ENCODE measurements at regions not wholly inside any gene's neighbourhood (a gene's known extent, or its start where the extent isn't known, plus 50 kb on each side); places are given as distances from the start of the nearest gene placed in this dataset.

DNA sequence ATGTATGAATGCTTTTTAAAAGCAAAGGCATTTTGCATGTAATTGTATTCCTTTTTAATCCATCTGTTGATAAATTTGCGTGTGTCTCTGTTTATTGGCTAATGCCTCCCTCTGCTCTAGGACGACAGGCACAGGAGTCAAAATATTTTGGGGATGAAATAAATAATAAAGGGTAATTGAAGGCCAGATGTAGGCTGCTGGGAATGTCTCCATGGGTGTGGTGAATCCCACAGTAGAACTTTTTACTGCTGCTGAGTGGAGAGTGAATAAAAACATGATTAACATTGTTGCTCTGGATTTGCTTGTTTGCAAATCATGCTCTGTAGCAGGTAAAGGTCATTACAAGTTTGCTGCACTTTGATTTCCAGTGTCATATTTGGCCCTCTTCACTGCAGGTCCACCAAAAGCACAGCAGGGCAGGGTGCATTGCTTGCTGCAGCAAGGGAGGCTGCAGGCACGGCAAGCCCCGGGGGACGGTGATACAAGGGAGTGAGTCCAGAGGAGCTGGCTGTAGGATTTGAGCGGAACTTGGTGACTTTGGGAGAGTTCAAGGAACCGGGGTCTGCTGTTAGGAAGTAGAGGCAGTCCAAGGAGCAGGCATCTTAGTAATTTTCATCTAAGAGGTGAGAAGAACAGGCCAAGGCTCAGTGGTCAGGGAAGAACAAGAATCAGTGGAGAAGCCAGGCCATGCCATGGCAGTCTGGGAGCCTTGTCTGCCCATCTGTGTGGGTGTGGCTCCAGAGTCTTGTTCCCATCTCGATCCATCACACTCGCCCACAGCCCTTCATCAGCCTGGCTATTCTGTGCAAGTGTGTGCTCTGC is 201.5 kb upstream of the RAB6C start:
- TF ChIP-seq, protein P1, sequence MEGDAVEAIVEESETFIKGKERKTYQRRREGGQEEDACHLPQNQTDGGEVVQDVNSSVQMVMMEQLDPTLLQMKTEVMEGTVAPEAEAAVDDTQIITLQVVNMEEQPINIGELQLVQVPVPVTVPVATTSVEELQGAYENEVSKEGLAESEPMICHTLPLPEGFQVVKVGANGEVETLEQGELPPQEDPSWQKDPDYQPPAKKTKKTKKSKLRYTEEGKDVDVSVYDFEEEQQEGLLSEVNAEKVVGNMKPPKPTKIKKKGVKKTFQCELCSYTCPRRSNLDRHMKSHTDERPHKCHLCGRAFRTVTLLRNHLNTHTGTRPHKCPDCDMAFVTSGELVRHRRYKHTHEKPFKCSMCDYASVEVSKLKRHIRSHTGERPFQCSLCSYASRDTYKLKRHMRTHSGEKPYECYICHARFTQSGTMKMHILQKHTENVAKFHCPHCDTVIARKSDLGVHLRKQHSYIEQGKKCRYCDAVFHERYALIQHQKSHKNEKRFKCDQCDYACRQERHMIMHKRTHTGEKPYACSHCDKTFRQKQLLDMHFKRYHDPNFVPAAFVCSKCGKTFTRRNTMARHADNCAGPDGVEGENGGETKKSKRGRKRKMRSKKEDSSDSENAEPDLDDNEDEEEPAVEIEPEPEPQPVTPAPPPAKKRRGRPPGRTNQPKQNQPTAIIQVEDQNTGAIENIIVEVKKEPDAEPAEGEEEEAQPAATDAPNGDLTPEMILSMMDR (IDR thresholded peaks at IDR 0.05; ENCODE audit: poor library complexity), result no peak
- no peak for TF ChIP-seq EZH2 (IDR thresholded peaks at IDR 0.05; ENCODE audit: borderline replicate concordance)
